HepG2 (cell line): ENCODE measurements at regions not wholly inside any gene's neighbourhood (a gene's known extent, or its start where the extent isn't known, plus 50 kb on each side); places are given as distances from the start of the nearest gene placed in this dataset.

Source experiments
- ATAC-seq: fragments of 200-7000 bp; cut with Tn5 transposase; 3 replicates; pipeline ENCODE4 v1.9.1; 2020; ENCODE audit warnings: mild to moderate bottlenecking, moderate library complexity
- BruUV-seq: library from RNA; stranded (reverse); fragments of 400-500 nt; replicated peaks from 2 replicates; lab custom pipeline; 2021; lab: Mats Ljungman, UMichigan
- CTCF ChIA-PET: fragments of 300-600 bp; formaldehyde crosslinking; extraction: SDS; loops from one replicate; lab custom pipeline; 2021; ENCODE audit warnings: low total read pairs, inconsistent platforms, low intra/inter-chr PET ratio; lab: Yijun Ruan, JAX
- POLR2A ChIA-PET: fragments of 350-600 bp; sonication (Branson Sonifier 250); formaldehyde crosslinking; loops from one replicate; lab custom pipeline; 2020; ENCODE audit warnings: antibody characterized with exemption, inconsistent platforms; lab: Yijun Ruan, JAX
- DNase-seq: peaks from one replicate; pipeline ENCODE4 v3.0.0-alpha.2; 2015; ENCODE audit warnings: low spot score
- FAIRE-seq: peaks from 3 replicates; lab custom pipeline; 2011; peaks lifted over from hg19 to GRCh38; lab: Jason Lieb, UNC
- H2AFZ ChIP-seq: one replicate; pipeline ENCODE4 v1.6.1; 2011; ENCODE audit warnings: low read length, inconsistent platforms
- H3K27ac ChIP-seq: fragments of 300-600 bp; 3 replicates; pipeline ENCODE4 v1.8.0; 2011; ENCODE audit warnings: mixed run types, mild to moderate bottlenecking, mixed read lengths, low read length, inconsistent platforms; ENCODE audit not compliant: insufficient read depth; ENCODE audit errors: extremely low read length
- H3K27me3 ChIP-seq, 2 experiments: fragments of 200-600 bp in 1 of 2; 2 replicates in 1 of 2; 3 replicates in 1 of 2; pipeline versions ENCODE4 v1.6.0 to v1.8.0; 2011; ENCODE audit warnings: low read length in 2 of 2, mild to moderate bottlenecking in 2 of 2, moderate library complexity in 2 of 2, inconsistent platforms in 1 of 2; ENCODE audit not compliant: insufficient read depth in 2 of 2, control insufficient read depth in 1 of 2
- H3K36me3 ChIP-seq, 2 experiments: fragments of 200-600 bp in 1 of 2; replicated peaks in 1 of 2; 2 replicates in 1 of 2; 3 replicates in 1 of 2; pipeline versions ENCODE4 v1.5.1 to v1.8.0; 2011; ENCODE audit warnings: low read length in 2 of 2, inconsistent platforms in 1 of 2; ENCODE audit not compliant: insufficient read depth in 2 of 2, control insufficient read depth in 1 of 2
- H3K4me1 ChIP-seq: 2 replicates; pipeline ENCODE4 v1.5.1; 2012; ENCODE audit warnings: low read length, inconsistent platforms; ENCODE audit not compliant: insufficient read depth
- H3K4me2 ChIP-seq: 2 replicates; pipeline ENCODE4 v1.6.0; 2011; ENCODE audit warnings: low read depth, low read length, inconsistent platforms
- H3K4me3 ChIP-seq, 3 experiments: fragments of 200-600 bp in 1 of 3; sonication (generic), shearing (Covaris generic) in 1 of 3; replicated peaks in 1 of 3; 2 replicates each; pipeline ENCODE4 v1.5.1; 2011 to 2016; ENCODE audit warnings: low read length in 3 of 3, inconsistent platforms in 2 of 3, low read depth in 2 of 3, mild to moderate bottlenecking in 2 of 3, control low read depth in 1 of 3, mixed read lengths in 1 of 3; ENCODE audit not compliant: insufficient read depth in 1 of 3
- H3K79me2 ChIP-seq: one replicate; pipeline ENCODE4 v1.6.1; 2011; ENCODE audit warnings: low read length, inconsistent platforms; ENCODE audit not compliant: insufficient read depth
- H3K9ac ChIP-seq: 2 replicates; pipeline ENCODE4 v1.6.0; 2011; ENCODE audit warnings: mild to moderate bottlenecking, low read depth, low read length, inconsistent platforms; ENCODE audit not compliant: insufficient read depth
- H3K9me3 ChIP-seq: 2 replicates; pipeline ENCODE4 v1.5.1; 2012; ENCODE audit warnings: mild to moderate bottlenecking, low read length
- H4K20me1 ChIP-seq: 2 replicates; pipeline ENCODE4 v1.6.0; 2011; ENCODE audit warnings: inconsistent platforms, mild to moderate bottlenecking, low read length, moderate library complexity; ENCODE audit not compliant: insufficient read depth
- CBX2 ChIP-seq, 2 experiments: fragments of 200-600 bp in 1 of 2; sonication (generic); formaldehyde crosslinking in 1 of 2; IDR thresholded peaks; 2 replicates each; pipeline versions ENCODE4 v1.7.0 to v1.8.1; 2018 to 2022; ENCODE audit warnings: low read depth in 2 of 2, low read length in 1 of 2, mild to moderate bottlenecking in 1 of 2, missing genetic modification reagents in 1 of 2
- FOXP4 ChIP-seq: sonication (generic); formaldehyde crosslinking; IDR thresholded peaks from 2 replicates; pipeline ENCODE4 v1.4.0; 2020; ENCODE audit warnings: missing genetic modification reagents
- HMG20B ChIP-seq: conservative IDR thresholded peaks from 2 replicates; pipeline ENCODE4 v1.6.1; 2016; ENCODE audit warnings: missing genetic modification reagents, missing compliant biosample characterization
- HNF1B ChIP-seq: sonication (generic); formaldehyde crosslinking; IDR thresholded peaks from 2 replicates; pipeline ENCODE4 v1.5.1; 2020; ENCODE audit warnings: mild to moderate bottlenecking, moderate library complexity, missing genetic modification reagents
- MIER3 ChIP-seq: IDR thresholded peaks from 2 replicates; pipeline ENCODE4 v1.6.1; 2016; ENCODE audit warnings: missing compliant biosample characterization, borderline replicate concordance
- NR3C1 ChIP-seq: sonication (generic); formaldehyde crosslinking; IDR thresholded peaks from 2 replicates; pipeline ENCODE4 v1.4.0; 2020; ENCODE audit warnings: missing genetic modification reagents
- SMAD3 ChIP-seq: sonication (generic); formaldehyde crosslinking; IDR thresholded peaks from 2 replicates; pipeline ENCODE4 v1.4.0; 2020; ENCODE audit warnings: missing genetic modification reagents
- SP5 ChIP-seq: IDR thresholded peaks from 2 replicates; pipeline ENCODE4 v1.6.1; 2016; ENCODE audit warnings: low read depth, borderline replicate concordance
- XBP1 ChIP-seq: sonication (generic); formaldehyde crosslinking; IDR thresholded peaks from 2 replicates; pipeline ENCODE4 v1.5.0; 2020; ENCODE audit warnings: missing genetic modification reagents
- YEATS2 ChIP-seq: sonication (generic); formaldehyde crosslinking; IDR thresholded peaks from 2 replicates; pipeline ENCODE4 v1.4.0; 2020; ENCODE audit warnings: missing genetic modification reagents, borderline replicate concordance
- ZBTB20 ChIP-seq: sonication (generic); formaldehyde crosslinking; IDR thresholded peaks from 2 replicates; pipeline ENCODE4 v1.8.1; 2023; ENCODE audit warnings: missing genetic modification reagents, low read depth, mild to moderate bottlenecking, borderline replicate concordance
- ZBTB25 ChIP-seq: IDR thresholded peaks from 2 replicates; pipeline ENCODE4 v1.6.1; 2018; ENCODE audit warnings: missing genetic modification reagents
- ZHX2 ChIP-seq, 2 experiments: sonication (generic) in 1 of 2; formaldehyde crosslinking in 1 of 2; IDR thresholded peaks; 2 replicates each; pipeline versions ENCODE4 v1.6.1 to v1.9.0; 2014 to 2022; ENCODE audit warnings: antibody characterized with exemption in 1 of 2, borderline replicate concordance in 1 of 2, inconsistent platforms in 1 of 2, low read depth in 1 of 2, missing genetic modification reagents in 1 of 2
- ZNF180 ChIP-seq: sonication (generic); formaldehyde crosslinking; IDR thresholded peaks from 2 replicates; pipeline ENCODE4 v1.4.0; 2020; ENCODE audit warnings: low read depth, missing genetic modification reagents, borderline replicate concordance
- ZNF672 ChIP-seq: sonication (generic); formaldehyde crosslinking; IDR thresholded peaks from 2 replicates; pipeline ENCODE4 v1.8.1; 2022; ENCODE audit warnings: missing genetic modification reagents
- WGBS: methylation state at CpG from one replicate; pipeline ENCODE4 v1.1.6; 2017; ENCODE audit warnings: low lambda C conversion rate; 5-methylcytosine and 5-hydroxymethylcytosine counted together
- in situ Hi-C: cut with HindIII; loops from 2 replicates; pipeline ENCODE4 v1.10.0; 2017; ENCODE audit warnings: low pct_unique_long_range_greater_than_20kb; ENCODE audit not compliant: extremely low pct_ligation_motif_present
- intact Hi-C: fragments of 100-400 bp; cut with micrococcal nuclease; formaldehyde crosslinking; loops from one replicate; pipeline ENCODE4 v1.10.0; 2022; ENCODE audit not compliant: unreplicated experiment

- FAIRE-seq (no peak), ATAC-seq (no peak), DNase-seq (no peak)
- Histone ChIP-seq H3K9me3 (no peaks in the 10 kb centered on the region), H3K4me2 (no peak overlapping the region), H2AFZ (no peak overlapping the region), H3K36me3 (no peaks in the 10 kb centered on the region), H3K4me1 (no peaks in the 10 kb centered on the region), H3K27me3 (peaks cover 2 to 37% of the 10 kb centered on the region in 2 experiments; a peak in 4 of 5 replicates), H4K20me1 (no peaks in the 10 kb centered on the region), H3K4me3 (no peak overlapping the region), H3K9ac (no peak overlapping the region), H3K79me2 (no peaks in the 10 kb centered on the region), H3K27ac (no peak overlapping the region)
- BruUV-seq: no TSS peak
- WGBS: 3% methylated on average over 7 of the region's 8 CpGs
- CTCF ChIA-PET: no interaction called here
- POLR2A ChIA-PET: no interaction called here
- intact Hi-C loops: no loop called here
- in situ Hi-C loops: no loop called here
- TF ChIP-seq XBP1 (CRISPR knock-in tag) (no peak), HNF1B (no peak), FOXP4 (no peak), SP5 (CRISPR knock-in tag) (no peak), ZBTB25 (no peak), MIER3 (no peak), SMAD3 (CRISPR knock-in tag) (no peak), NR3C1 (CRISPR knock-in tag) (no peak), CBX2 (IDR thresholded peaks at IDR 0.05; ENCODE audit: low read depth, low read length) (no peak), CBX2 (CRISPR knock-in tag; IDR thresholded peaks at IDR 0.05; ENCODE audit: low read depth) (no peak), ZBTB20 (CRISPR knock-in tag) (no peak), YEATS2 (CRISPR knock-in tag) (no peak), ZNF672 (CRISPR knock-in tag) (no peak), ZHX2 (IDR thresholded peaks at IDR 0.05; ENCODE audit: low read depth) (no peak), ZHX2 (CRISPR knock-in tag; IDR thresholded peaks at IDR 0.05; ENCODE audit: borderline replicate concordance) (no peak), ZNF180 (no peak), HMG20B (CRISPR knock-in tag) (no peak)
Measured at GRCh38 chr10:130577039-130577438, 440.8 kb downstream of the GLRX3 start.
